CD4-positive, alpha-beta T cell treated with Interleukin-1 beta for 1 hour (primary cell): ENCODE measurements at regions not wholly inside any gene's neighbourhood (a gene's known extent, or its start where the extent isn't known, plus 50 kb on each side); places are given as distances from the start of the nearest gene placed in this dataset.

Experiments
- DNase-seq, 2 donors: peaks; one replicate each; pipeline ENCODE4 v3.0.0-alpha.2; 2020 to 2022

DNA sequence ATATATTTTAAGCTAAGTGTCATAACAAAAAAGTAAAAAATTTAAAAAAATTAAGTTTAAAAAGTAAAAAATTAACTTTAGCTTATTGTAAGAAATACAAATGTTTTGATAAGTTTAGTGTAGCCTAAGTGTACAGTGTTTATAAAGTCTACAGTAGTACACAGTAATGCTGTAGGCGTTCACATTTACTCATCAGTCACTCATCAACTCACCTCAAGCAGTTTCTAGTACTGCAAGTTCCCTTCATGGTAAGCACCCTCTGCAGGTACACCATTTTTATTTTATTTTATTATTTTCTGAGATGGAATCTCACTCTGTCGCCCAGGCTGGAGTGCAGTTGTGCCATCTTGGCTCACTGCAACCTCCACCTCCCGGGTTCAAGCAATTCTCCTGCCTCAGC, 316.0 kb downstream of the FGFR2 start:
- no peak for DNase-seq

DNA sequence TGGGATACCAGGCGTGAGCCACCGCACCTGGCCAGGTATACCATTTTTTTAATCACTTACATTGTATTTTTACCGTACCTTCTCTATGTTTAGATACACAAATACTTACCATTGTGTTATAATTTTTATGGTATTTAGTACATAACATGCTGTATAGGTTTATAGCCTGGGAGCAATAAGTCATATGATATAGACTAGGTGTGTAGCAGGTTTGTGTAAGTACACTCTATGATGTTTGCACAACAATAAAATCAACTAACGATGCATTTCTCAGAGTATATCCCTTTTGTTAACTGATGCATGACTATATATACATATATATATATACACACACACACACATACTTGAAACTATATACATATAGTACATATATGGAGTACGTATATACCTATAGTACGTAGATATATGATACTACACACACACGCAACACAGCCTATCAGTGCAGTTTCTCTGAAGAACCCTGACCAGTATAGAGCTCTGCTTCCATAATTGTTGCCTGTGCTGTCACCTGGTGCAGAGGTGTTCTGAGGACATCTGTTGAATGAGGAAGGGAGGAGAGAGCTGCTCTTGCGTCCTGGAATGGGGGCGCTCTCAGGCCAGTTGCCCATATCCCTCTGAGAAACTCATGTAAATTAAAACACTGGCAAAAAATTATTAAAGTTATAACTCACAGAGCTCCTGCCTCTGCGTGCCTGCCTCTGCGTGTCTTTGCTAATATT, 315.3 kb downstream of the FGFR2 start:
- DNase-seq: no peak

DNA sequence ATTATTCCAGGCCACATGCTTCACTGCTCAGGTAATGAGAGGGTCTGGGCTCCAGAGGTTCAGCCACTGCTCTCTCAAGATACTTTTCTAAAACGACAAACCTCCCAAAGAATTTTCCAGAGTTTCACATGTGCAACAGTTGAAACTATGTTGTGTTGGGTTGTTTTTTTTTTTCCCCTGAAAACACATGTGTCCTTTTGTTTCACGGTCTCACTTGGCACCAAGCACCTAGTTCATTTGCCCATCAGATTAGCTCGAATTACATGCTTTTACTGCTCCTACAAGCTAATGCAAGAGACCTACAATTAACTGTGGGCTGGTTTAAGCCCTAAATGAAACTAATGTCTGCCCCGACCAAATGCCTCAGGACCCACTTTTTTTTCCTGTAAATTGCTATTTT, 313.3 kb downstream of the FGFR2 start:
- DNase-seq: no peak

DNA sequence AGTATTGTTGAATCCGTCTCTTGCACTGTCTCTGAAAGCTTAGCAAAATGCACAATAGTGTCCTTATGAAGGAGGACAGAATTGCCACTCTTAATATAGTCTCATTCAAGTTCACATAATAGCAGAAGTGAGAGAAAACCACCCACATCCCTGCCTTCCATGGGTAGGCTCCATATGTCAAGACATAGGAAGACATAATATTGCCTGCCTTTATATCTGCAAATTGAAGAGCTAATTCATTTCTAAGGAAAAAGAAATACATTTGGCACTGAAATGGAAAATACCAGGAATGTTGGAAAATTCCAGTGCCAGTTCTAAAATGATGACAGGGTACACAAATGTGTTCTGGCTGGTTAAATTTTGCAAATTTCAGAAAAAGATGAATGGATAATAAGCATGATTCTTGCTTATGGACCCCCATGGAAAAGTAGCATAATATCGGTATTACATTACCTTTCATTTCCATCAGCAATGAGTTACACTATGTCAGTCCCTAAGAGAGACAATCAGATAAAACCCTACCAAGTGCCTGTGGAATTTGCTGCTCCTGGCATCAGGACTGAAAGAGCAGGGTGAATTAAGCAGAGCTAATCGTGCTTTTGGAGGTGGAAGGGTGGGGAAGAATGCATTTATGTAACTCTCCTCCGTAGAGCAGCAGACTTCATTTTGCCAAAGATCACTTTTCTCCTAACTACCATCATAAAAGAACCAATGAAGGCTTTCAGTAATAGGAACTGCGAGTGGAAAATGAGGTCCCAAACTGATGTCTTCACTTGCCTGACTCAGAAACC, 312.6 kb downstream of the FGFR2 start:
- no peak for DNase-seq

DNA sequence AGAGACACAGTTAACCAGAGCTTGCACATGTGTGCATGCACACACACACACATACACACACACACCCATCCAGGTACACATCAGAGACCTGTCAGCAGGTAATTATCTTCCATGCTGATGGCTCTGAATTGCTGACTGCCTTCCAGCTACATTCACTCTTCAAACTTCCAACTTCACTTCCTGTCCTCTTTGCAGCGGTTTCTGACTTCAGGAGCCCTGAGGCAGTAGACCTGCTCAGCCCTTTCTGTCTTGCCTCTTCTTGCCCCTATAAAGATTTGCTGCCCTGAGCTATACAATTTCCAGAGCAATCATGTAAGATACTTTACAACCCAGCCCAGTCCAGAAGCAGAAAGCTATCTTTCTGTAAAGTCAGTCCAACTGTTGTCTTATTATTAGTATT, 310.2 kb downstream of the FGFR2 start:
- DNase-seq: no peak

DNA sequence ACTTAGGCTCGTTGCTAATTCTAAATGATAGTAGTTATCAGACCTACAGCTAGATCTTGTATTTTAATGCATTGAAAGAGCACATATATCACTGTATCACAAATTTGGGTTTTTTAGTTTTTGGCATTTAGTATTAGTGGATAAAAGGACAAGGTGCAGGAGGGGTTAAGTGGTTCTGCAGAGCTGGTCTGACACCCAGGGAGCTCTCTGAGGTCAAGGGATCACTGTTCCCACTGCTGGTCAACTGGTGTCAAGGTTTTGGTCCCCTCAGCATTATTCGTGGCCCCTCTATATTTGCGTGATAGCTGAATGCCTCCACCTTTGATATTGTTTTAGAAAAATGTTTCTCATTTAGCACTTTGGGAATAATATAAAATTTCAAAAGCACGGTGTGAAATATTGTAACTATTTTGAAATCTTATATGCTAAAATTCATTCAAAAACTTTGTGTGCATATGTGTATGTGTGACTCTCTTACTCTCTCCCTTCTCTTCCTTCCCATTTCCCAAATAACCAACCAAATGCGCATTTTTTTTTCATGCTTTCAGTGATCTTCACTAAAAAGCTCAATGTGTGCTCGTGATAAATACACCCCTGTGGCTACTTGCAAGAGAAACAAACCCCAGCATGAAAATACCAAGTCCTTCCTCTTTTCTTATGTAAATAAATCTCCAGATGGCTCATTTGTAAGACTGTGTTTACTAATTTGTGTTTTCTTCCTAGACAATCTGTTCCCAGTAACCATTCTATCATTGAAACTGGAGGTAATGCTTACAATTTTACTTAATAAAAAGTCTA, 309.2 kb downstream of the FGFR2 start:
- no peak for DNase-seq

DNA sequence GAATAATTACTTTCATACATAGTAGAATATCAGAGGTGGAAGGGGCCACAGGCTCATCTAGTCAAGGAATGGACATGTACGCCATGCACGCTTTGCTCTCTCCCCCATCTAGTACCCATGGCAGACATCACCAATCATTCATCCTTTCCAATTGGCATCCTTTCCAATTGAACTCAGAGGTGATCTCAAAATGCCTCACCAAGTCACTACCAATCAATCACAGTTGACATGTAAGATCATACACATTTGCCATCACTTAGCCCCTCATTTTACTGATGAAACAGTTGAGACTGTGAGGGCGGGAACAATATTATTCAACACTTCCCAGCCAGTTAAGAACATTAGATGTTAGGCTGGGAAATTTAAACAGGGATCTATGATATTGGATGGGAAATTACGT, 308.4 kb downstream of the FGFR2 start:
- no peak for DNase-seq

DNA sequence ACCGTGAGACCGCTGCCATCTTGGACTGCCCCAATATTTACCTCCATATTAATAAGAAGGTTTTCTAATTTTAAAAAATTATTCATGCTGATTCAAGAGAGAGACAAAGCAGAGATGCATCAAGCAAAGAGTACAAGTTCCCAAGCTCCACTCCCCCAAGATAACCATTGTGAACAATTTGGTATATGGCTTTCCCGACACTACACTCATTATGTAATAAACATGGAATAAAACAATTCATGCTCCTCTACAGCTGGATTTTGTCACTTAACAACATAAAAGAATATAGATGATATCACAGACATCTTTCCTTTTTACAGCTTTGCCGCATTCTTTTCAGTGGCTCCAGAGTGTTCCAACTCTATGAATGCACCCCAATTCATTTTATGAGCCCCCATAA, 307.6 kb downstream of the FGFR2 start:
- DNase-seq: no peak

DNA sequence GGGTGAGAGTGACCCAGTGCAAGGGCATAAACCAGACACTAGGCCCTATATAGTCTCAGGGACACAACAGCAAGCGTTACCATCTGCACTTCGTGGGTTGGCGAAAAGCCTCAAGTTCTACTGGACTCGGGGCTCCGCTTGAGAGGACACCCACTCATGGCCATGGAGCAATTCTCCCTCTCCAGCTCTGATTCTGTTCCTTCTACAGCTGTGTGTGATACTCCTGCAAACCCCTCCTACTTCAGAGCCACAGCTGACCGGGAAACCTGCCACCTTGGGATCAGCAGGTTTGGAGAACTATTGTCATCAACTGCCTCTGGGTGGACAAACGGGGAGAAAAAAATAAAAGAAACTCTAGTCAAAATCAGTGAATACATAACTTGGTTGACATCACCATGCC, 306.9 kb downstream of the FGFR2 start:
- no peak for DNase-seq

DNA sequence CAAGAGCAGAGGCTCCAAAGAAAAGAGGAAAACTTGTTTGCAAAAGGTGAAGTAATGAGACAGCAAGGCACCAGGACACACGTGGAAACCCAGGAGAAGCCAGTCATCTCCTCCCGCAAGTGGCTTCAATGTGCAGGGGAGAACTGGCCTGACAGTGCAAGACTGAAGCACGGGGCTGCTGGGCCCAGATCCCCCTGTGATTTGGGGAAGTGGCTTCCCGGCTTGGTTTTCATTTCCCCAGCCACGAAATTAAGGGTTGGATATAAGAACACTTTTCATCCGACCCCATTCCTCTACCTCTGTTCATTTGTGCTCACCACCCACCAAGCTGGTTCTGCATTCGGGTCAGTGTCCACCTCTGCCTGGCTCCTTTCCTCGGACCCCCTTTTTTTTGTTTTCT, 306.4 kb downstream of the FGFR2 start:
- no peak for DNase-seq

DNA sequence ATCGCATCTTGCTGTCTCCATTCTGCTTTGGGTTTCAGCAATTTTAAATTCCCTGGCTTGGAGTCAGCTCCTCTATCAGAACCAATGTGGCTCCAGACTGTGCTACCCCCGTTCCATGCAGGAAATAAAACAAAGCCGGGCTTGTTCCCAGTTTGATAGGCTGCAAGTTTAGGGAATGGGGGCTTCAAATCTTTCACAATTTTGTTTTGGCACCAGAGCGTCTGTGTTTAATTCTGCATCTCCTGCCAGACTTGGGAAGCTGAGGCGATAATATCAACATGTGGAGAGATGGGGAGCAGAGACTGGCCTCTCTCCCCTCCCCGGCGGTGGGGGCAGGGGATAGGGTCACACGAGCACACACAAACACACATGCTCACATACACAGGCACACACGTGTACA, 305.9 kb downstream of the FGFR2 start:
- DNase-seq: no peak

DNA sequence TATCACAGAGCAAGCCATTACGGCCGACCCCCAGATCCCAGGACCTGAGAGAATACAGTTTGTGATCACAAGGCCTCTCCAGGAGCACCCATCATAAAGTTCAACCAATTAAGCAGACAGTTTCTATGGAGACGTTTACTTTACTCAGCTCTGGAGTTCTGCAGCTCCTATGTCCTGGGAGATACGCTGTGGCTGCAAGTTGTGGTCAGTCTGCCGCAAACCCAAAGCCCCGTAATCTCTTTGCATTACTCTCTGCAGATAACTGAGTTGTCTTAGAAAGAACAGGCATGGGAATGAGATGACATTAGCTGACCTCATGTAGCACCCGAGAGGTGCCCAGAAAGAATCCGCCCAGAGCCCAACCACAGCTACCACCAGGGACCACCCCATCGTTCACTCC, 305.1 kb downstream of the FGFR2 start:
- no peak for DNase-seq

DNA sequence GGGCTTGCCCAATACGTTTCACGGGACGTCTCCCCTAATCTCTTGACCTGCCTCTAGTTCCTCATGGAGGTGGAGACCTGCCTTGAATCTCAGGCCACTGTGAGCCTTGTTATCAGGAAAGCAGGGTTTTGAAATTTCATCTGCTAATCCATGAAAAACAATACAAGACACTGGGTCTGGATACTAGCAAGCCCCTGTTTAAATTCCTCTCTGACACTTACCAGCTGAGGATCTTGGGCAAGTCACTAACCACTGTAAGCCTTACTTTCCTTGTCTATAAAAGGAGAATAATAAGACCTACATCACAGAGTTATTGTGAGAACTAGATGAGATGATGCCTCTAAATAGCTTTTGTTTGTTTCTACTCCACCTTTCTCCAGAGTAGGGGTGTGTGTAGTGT, 303.6 kb downstream of the FGFR2 start:
- DNase-seq: no peak

DNA sequence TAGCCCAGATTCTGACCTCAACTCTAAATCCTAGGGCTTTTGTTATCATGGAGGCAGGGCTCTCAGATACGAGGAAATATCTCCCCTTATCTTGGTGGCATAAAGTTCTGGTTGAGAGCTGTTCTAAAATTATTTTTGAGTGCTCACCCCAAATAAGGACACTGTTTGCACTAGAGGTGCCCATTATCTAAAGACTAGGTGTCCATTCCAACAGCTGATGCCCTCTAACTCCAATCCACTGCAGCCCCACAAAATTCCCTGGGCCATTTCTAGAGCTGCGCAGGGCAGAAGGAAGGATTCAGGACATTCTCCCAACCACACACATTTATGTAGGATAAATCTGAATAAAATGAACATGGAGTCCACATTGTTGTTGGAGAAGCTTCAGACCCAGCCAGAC, 301.9 kb downstream of the FGFR2 start:
- no peak for DNase-seq

DNA sequence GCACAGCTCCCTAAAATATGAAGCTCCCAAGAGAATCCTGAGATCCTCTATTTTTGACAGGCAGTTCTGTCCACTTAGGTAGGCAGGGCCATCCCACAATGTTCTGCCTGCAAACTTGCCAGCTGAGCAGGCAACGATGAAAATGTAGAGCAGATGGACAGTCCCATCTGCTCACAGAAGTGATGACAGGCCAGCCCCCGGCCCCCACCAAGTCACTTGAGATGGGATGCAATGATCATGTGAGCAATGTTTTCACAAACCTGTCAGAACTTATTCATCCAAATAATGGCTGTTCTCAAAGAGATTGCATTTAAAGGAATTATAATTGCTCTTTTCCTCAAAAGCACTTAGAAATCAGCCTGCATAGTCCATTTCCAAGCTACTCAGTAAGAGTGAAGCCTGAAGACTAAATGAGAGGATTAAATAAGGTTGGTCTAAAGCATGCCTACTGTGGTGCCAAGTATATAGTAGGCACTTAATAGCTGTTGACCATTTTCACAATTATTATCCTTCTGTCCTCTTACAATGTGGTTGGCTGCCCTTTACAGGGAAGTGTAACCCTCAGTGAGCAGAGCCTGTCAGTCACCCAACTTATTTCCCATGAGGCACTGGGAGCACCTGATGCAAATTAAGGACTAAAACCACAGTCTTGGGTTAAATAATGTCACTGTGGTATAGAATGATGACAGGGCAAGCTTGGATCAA, 301.2 kb downstream of the FGFR2 start:
- DNase-seq: no peak

DNA sequence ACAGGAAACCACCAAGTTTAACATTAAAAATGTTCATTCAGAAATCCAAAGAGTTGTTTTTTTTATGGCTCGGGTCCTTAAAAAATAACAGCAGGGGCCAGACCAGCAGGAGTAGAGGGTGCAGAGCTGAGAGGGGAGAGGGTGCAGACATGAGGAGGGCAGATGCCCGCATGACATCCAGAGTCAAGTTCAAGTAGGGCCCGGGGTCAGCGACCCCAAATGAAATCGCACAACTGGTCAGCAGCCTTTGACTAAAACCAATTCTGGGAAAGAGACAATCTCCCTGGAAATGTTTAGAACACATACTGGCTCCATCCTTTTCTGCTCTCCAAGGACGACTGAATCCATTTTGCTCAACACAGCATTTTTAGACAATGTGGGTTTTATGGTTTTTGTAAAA, 297.5 kb downstream of the FGFR2 start:
- no peak for DNase-seq

DNA sequence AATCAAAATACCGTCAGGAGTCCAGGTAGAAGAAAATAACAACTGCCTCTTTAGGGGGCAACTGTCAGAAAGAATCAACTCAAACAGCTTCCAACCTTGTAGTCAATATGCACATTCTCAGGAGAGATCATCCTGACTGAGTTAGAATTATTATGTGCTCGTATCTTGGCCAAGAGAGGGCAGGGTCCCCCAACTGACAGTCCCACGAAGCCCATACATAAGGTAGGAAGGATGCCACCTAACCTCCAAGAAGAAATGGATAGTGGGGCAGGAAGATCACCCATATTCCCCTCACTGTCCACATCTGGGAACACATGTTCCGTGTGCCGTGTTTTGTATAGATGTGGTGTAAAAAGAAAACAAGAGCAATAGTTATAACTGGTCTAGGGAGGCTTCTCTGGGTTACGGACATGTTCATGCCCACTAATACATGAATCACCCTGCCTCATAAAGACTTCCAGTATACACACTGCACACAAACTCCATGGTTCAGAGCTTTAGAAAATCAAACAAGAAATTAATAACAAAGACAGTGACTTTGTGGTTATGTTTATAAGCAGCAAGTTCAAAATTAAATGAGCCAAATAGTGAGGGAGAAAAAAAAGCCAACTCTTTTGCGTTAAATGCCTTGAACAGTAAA, 295.6 kb downstream of the FGFR2 start:
- no peak for DNase-seq

DNA sequence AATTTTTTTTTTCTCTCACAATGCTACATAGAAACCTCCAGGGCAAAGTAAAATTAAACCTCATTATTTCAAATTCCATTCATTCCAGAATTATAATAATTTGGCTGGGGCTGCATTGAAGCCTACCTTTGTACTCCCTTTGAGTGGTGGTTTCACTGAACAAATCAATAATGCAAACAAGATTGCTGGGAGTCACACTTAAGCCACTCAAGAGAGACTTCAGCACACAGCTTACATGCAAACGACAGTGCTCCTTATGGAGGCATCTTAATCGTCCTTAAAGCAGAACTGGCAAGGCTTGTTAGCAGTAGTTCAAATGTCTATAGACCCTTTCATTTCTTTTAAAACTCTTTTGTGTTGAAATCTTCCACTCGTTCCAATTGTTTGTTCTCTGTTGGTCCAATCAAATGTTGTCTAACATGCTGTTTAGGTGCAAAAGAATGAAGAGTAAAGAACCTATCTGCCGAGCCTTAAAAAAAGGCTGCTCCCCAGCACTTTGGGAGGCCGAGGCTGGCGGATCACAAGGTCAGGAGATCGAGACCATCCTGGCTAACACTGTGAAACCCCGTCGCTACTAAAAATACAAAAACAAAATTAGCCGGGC, 294.9 kb downstream of the FGFR2 start:
- no peak for DNase-seq

DNA sequence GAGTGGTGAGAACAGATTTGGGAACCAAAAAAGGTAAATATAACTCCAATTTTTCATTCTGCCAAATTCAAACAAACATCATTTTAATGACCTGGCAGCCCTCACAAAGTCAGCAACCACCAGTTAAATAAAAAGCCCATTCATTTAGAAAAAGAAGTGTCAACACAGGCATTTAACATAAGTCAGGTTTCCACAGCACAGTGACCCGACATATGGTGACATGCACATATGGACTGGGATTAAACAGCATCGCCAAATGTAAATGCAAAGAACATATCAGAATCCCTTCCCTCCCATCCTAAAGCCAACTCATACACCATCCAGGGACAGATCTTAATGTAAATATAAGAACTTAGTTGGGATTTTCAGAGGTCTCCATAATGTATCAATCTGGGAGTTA, 293.2 kb downstream of the FGFR2 start:
- no peak for DNase-seq

DNA sequence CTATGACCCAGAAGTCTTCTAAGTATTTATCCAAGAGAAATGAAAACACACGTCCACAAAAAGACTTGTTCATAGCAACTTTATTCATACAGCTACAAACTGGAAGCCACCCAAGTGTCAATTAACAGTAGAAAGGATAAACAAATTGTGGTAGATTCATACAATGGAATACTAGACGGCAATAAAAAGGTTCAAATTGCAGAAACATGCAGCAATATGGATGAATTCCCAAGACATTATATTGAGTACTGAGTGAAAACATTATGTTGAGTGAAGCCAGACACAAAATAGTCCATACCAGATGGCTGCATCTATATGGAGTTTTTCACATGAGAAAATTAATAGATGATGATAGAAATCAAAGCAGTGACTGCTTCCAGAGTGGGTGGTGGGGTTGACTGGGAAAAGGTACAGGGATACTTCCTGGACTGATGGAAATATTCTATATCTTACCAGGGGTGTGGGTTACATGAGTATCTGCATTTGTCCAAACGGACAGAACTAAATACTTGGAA, 292.0 kb downstream of the FGFR2 start:
- no peak for DNase-seq

DNA sequence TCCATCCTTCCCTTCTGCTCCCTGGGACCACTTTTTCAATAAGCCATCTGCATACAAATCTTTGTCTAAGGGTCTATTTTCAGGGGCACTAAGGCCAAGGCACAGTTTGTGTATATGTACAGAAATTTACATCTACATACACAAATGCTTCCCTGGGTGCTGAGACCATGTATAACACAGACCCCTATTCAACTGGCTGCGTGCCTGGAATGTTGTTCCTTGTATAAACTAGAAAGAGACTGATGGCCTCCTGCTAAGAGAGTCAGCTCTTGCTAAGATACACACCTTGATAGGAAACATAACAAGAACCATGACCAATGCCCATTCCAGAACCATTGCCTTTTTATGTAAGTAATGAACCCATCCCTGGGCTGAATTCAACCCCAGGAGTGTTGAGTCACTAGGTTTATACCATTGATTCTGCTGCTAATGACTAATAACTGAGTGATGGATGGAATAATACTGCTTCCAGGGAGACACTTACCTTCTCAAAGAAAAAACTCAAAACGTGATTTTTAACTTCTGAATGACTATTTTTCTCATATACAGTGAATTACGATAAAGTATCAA, 290.7 kb downstream of the FGFR2 start:
- DNase-seq: no peak

DNA sequence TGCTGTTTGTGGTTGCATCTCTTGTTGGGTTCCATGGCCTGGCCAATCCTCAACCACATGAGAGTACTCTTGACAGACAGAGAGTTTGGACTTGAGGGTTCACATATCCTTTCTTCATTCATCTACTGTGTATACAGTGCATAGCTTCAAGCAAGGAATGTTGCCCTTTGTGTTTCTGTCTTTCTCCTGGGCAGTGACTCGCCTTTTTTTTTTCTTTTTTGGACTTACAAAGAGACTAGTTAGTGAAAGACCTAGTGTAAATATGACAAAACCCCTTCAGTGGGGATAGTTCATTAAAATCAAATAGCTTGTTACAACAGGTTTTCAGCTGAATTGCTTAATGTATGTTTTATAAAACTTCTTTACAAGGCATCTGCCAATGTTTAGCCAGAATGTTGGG, 290.2 kb downstream of the FGFR2 start:
- DNase-seq: no peak
